ENCODE measurements at regions not wholly inside any gene's neighbourhood (a gene's known extent, or its start where the extent isn't known, plus 50 kb on each side); places are given as distances from the start of the nearest gene placed in this dataset.

DNA sequence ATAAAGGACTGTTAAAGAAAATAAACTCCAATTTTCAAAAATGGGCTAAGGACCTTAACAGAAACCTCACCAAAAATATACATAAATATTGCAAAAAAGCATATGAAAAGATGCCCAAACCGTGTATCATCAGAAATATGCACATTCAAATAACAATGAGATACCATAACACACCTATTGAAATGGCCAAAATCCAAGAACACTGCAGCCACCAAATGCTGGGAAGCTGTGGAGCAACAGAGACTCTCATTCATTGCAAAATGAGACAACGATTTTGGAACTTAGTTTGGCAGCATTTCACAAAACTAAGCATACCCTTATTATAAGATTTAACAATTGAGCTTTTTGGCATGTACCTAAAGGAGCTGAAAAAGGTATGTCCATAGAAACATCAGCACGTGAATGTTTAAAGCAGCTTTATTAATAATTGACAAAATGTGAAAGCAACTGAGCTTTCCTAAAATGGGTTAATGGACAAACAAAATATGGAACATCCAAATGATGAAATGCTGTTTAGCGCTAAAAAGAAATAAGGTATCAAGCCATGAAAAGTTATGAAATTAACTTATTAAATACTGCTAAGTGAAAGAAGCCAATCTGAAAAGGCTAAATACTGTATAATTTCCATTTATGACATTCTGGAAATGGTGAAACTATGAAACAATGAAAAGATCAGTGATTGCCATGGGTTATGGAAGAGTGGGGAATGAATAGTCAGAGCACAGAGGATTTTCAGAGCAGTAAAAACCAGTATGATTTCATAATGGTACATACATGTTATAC, 592.6 kb upstream of the ADGRB3 start:
- H3K4me3 Mint-ChIP-seq, result no peak overlapping the region
- H3K9me3 Mint-ChIP-seq, result no peaks in the 10 kb centered on the region
- TF ChIP-seq, protein P1, sequence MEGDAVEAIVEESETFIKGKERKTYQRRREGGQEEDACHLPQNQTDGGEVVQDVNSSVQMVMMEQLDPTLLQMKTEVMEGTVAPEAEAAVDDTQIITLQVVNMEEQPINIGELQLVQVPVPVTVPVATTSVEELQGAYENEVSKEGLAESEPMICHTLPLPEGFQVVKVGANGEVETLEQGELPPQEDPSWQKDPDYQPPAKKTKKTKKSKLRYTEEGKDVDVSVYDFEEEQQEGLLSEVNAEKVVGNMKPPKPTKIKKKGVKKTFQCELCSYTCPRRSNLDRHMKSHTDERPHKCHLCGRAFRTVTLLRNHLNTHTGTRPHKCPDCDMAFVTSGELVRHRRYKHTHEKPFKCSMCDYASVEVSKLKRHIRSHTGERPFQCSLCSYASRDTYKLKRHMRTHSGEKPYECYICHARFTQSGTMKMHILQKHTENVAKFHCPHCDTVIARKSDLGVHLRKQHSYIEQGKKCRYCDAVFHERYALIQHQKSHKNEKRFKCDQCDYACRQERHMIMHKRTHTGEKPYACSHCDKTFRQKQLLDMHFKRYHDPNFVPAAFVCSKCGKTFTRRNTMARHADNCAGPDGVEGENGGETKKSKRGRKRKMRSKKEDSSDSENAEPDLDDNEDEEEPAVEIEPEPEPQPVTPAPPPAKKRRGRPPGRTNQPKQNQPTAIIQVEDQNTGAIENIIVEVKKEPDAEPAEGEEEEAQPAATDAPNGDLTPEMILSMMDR (conservative IDR thresholded peaks at IDR 0.05), result no peak
- peaks cover 13% of the 10 kb centered on the region for H3K27me3 Mint-ChIP-seq
- DNase-seq (ENCODE audit: extremely low spot score, unreplicated experiment), result no peak
- H3K27ac Mint-ChIP-seq, result no peak overlapping the region
- H3K36me3 Mint-ChIP-seq, result no peaks in the 10 kb centered on the region
- no peaks in the 10 kb centered on the region for H3K4me1 Mint-ChIP-seq (ENCODE audit: unreplicated experiment)

DNA sequence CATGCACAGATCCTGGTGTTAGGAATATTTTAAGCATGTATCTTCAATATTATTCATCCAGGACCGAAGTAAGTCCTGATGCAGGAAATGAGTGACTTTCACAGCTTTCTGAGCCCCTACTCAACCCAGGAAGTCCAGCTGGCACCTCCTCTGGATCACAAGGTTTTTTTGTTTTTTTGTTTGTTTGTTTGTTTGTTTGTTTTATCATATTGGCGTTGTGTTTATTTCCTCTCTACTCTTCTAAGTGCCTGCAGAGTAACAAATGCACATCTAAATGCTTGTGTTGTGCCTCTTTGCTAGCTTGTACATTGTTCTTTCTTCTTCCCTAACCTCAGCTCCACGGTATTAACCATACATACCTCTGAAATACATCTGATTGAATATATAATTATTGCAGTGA, 594.3 kb upstream of the ADGRB3 start:
- Mint-ChIP-seq H3K9me3 (no peaks in the 10 kb centered on the region), H3K4me1 (ENCODE audit: unreplicated experiment) (no peaks in the 10 kb centered on the region), H3K27me3 (peaks cover 13% of the 10 kb centered on the region), H3K36me3 (no peaks in the 10 kb centered on the region), H3K27ac (no peak overlapping the region), H3K4me3 (peak overlapping the region; percentile 49)
- no peak for DNase-seq (ENCODE audit: extremely low spot score, unreplicated experiment)
- TF ChIP-seq, protein P1 (conservative IDR thresholded peaks at IDR 0.05), result no peak

DNA sequence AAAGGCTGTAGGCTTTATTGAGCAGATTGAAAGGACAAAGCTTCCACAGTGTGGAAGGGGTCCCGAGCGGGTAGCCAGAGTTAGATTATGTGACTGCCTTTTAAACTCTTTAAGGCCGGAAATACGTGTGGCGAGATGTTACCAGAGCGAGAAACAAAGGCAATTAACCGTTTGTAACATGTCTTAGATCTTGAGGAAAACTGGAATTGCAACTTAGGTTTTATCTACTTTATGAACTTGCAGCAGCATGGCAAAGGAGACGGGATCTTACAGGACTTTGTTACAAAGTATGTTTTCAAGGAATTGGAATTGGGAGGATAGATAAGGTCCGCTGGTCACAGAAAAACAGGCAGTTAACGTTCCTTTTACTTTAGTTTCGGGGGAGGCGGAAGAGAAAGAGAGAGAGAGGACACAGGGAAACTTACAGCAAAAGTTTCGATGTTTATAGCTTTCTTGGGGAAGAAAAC, 594.7 kb upstream of the ADGRB3 start:
- Mint-ChIP-seq H3K4me1 (ENCODE audit: unreplicated experiment) (no peaks in the 10 kb centered on the region), H3K27me3 (peaks cover 13% of the 10 kb centered on the region), H3K4me3 (peak overlapping the region; percentile 49), H3K36me3 (no peaks in the 10 kb centered on the region), H3K9me3 (no peaks in the 10 kb centered on the region), H3K27ac (no peak overlapping the region)
- DNase-seq (ENCODE audit: extremely low spot score, unreplicated experiment), result no peak
- TF ChIP-seq, protein P1 (conservative IDR thresholded peaks at IDR 0.05), result no peak

DNA sequence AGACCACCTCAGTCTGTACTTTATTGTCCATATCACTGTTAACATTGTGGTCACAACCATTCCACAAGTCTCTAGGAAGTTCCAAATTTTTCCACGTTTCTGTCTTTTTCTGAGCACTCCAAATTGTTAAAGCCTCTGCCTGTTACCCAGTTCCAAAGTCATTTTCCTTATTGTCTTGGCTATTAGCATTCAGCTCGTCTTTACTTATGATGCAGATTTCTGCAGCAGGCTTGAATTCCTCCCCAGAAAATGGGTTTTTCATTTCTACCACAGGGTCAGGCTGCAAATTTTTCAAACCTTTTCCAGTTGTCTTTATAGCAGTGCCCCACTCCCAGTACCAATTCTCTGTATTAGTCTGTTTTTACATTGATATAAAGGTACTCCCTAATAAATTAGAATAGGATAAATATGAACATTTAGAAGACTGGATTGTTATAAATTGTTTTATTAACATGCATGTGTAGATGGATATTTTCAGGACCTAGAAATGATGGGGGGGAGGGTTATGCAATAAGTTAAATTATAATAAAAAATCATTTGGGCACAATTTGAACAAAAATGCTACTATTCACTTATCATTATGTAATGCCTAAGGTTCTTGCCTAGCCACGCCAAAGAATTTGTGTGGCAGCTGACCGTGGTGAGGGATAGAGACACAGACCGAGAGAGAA, 595.3 kb upstream of the ADGRB3 start:
- no peaks in the 10 kb centered on the region for H3K36me3 Mint-ChIP-seq
- TF ChIP-seq, protein P1 (conservative IDR thresholded peaks at IDR 0.05), result no peak
- DNase-seq (ENCODE audit: extremely low spot score, unreplicated experiment), result no peak
- H3K27ac Mint-ChIP-seq, result no peak overlapping the region
- H3K4me1 Mint-ChIP-seq (ENCODE audit: unreplicated experiment), result no peaks in the 10 kb centered on the region
- peaks cover 13% of the 10 kb centered on the region for H3K27me3 Mint-ChIP-seq
- H3K4me3 Mint-ChIP-seq, result peak overlapping the region; percentile 49
- H3K9me3 Mint-ChIP-seq, result no peaks in the 10 kb centered on the region

DNA sequence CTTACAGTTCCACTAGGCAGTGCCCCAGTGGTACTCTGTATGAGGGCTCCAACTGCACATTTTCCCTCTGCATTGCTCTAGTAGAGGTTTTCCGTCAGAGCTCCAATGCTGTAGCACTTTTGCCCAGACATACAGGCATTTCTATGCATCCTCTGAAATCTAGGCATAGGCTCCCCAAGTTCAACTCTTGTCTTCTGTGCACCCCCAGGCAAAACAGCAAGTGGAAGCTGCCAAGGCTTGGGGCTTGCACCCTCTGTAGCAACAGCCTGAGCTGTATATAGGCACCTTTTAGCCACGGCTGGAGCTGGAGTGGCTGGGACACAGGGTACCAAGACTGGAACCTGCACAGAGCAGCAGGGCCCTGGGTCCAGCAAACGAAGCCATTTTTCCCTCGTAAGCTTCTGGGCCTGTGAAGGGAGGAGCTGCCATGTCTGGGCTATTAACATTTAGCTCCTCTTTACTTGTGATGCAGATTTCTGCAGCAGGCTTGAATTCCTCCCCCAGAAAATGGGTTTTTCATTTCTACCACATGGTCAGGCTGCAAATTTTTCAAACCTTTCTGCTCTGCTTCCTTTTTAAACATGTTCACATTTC, 596.2 kb upstream of the ADGRB3 start:
- Mint-ChIP-seq H3K36me3 (no peaks in the 10 kb centered on the region), H3K27ac (no peak overlapping the region), H3K4me3 (no peak overlapping the region), H3K27me3 (peaks cover 13% of the 10 kb centered on the region), H3K4me1 (ENCODE audit: unreplicated experiment) (no peaks in the 10 kb centered on the region), H3K9me3 (no peaks in the 10 kb centered on the region)
- TF ChIP-seq, protein P1 (conservative IDR thresholded peaks at IDR 0.05), result no peak
- DNase-seq (ENCODE audit: extremely low spot score, unreplicated experiment), result no peak
